Vagina (tissue), 2 donors: ENCODE measurements at regions not wholly inside any gene's neighbourhood (a gene's known extent, or its start where the extent isn't known, plus 50 kb on each side); places are given as distances from the start of the nearest gene placed in this dataset.

Source experiments
- POLR2A ChIP-seq, 2 donors: fragments of 450-650 bp; IDR thresholded peaks; one replicate each; pipeline ENCODE4 v1.6.1; 2017; ENCODE audit warnings: antibody characterized with exemption in 2 of 2, mild to moderate bottlenecking in 2 of 2, moderate library complexity in 2 of 2
- POLR2AphosphoS5 ChIP-seq, 2 donors: sonication (generic); formaldehyde crosslinking; IDR thresholded peaks; one replicate each; pipeline ENCODE4 v1.9.0; 2017; ENCODE audit warnings: antibody characterized with exemption in 2 of 2, mild to moderate bottlenecking in 2 of 2, low read depth in 1 of 2; ENCODE audit not compliant: insufficient read depth in 1 of 2
- TF ChIP-seq, protein P1 (sequence below), 3 experiments: fragments of 450-650 bp in 2 of 3; fragments of 200-600 bp in 1 of 3; sonication (generic) in 1 of 3; IDR thresholded peaks; one replicate each; pipeline ENCODE4 v1.5.1; 2017 to 2019; ENCODE audit warnings: antibody characterized with exemption in 3 of 3, mild to moderate bottlenecking in 2 of 3, moderate library complexity in 2 of 3

DNA sequence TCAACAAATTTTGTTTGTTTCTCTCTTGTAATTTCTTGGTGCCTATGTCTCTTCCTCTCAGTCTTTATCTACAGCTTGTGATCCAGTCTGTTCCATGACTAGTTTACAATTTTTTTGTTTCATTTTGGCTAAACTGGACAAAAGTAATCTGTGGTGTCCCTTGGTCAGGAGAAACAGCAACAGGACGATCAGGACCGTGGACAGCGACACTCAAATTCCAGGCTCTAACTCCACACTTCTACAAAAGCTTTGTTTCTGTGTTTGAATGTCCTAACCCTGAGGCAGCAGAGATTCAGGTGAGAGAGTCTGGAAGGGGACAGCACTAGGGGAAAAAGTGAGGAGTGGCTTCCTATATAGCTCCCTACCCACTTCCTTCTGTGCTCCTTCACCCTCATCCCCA, 593.3 kb upstream of the FANCL start:
- TF ChIP-seq, protein P1, sequence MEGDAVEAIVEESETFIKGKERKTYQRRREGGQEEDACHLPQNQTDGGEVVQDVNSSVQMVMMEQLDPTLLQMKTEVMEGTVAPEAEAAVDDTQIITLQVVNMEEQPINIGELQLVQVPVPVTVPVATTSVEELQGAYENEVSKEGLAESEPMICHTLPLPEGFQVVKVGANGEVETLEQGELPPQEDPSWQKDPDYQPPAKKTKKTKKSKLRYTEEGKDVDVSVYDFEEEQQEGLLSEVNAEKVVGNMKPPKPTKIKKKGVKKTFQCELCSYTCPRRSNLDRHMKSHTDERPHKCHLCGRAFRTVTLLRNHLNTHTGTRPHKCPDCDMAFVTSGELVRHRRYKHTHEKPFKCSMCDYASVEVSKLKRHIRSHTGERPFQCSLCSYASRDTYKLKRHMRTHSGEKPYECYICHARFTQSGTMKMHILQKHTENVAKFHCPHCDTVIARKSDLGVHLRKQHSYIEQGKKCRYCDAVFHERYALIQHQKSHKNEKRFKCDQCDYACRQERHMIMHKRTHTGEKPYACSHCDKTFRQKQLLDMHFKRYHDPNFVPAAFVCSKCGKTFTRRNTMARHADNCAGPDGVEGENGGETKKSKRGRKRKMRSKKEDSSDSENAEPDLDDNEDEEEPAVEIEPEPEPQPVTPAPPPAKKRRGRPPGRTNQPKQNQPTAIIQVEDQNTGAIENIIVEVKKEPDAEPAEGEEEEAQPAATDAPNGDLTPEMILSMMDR (IDR thresholded peaks at IDR 0.05), result no peak
- TF ChIP-seq POLR2A (IDR thresholded peaks at IDR 0.05) (no peak), POLR2AphosphoS5 (IDR thresholded peaks at IDR 0.05; ENCODE audit: insufficient read depth in 1 of 2, low read depth in 1 of 2) (no peak)
